Lower leg skin (tissue), 4 donors: ENCODE measurements at regions not wholly inside any gene's neighbourhood (a gene's known extent, or its start where the extent isn't known, plus 50 kb on each side); places are given as distances from the start of the nearest gene placed in this dataset.
"Not testable (repeated sequence)": the region's sequence is repeated elsewhere in the genome, so short reads cannot be mapped to it uniquely, and the experiment has no call there.

ENCODE experiments used
- DNase-seq, 2 donors: peaks; one replicate each; pipeline ENCODE4 v3.0.0-alpha.2; 2019; ENCODE audit warnings: low spot score in 2 of 2
- H3K4me3 ChIP-seq: fragments of 200-600 bp; sonication (generic); 2 replicates; pipeline ENCODE4 v1.5.1; 2017; ENCODE audit warnings: mild to moderate bottlenecking, low read depth; ENCODE audit not compliant: poor library complexity, severe bottlenecking
- POLR2A ChIP-seq, 2 donors: fragments of 450-650 bp; IDR thresholded peaks; one replicate each; pipeline ENCODE4 v1.6.1; 2016 to 2017; ENCODE audit warnings: antibody characterized with exemption in 2 of 2, mild to moderate bottlenecking in 1 of 2, moderate library complexity in 1 of 2
- WGBS, 2 donors: methylation state at CpG; one replicate each; pipeline ENCODE4 v1.1.5; 2018; 5-methylcytosine and 5-hydroxymethylcytosine counted together
- intact Hi-C: fragments of 100-400 bp; cut with DNase I; formaldehyde crosslinking; loops from one replicate; pipeline ENCODE4 v1.15.0; 2023; ENCODE audit warnings: low total_unique reads
- TF ChIP-seq, protein P1 (sequence below), 3 donors: fragments of 450-650 bp; IDR thresholded peaks; one replicate each; pipeline ENCODE4 v1.5.1; 2016; ENCODE audit warnings: antibody characterized with exemption in 3 of 3, mild to moderate bottlenecking in 3 of 3, moderate library complexity in 2 of 3

DNA sequence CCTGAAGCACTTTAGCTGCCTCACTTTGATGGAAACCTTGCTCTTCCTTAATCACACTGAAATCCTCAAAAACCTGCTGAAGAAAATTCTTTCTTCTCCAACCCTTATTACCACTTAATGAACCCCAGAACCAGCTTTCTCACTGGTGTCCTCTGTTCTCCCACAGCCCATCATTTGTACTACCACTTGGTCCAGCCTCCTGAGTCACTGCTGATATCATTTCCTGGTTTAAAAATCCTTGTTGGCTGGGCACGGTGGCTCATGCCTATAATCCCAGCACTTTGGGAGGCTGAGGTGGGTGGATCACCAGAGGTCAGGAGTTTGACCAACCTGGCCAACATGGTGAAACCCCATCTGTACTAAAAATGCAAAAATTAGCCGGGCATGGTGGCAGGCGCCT lies 418.6 kb upstream of the KCNMB2 start:
- intact Hi-C loops = no loop called here
- WGBS, 2 donors = 92 to 93% methylated on average over 3 of the region's 3 CpGs
- DNase-seq = no peak
- TF ChIP-seq, protein P1, sequence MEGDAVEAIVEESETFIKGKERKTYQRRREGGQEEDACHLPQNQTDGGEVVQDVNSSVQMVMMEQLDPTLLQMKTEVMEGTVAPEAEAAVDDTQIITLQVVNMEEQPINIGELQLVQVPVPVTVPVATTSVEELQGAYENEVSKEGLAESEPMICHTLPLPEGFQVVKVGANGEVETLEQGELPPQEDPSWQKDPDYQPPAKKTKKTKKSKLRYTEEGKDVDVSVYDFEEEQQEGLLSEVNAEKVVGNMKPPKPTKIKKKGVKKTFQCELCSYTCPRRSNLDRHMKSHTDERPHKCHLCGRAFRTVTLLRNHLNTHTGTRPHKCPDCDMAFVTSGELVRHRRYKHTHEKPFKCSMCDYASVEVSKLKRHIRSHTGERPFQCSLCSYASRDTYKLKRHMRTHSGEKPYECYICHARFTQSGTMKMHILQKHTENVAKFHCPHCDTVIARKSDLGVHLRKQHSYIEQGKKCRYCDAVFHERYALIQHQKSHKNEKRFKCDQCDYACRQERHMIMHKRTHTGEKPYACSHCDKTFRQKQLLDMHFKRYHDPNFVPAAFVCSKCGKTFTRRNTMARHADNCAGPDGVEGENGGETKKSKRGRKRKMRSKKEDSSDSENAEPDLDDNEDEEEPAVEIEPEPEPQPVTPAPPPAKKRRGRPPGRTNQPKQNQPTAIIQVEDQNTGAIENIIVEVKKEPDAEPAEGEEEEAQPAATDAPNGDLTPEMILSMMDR (IDR thresholded peaks at IDR 0.05) = no peak
- TF ChIP-seq POLR2A (IDR thresholded peaks at IDR 0.05) = no peak
- no peak overlapping the region for H3K4me3 ChIP-seq

GRCh38 chr3:178119608-178120295 lies 416.5 kb upstream of the KCNMB2 start:
- WGBS, 2 donors = 69 to 70% methylated on average over 6 of the region's 6 CpGs
- H3K4me3 ChIP-seq, DNase-seq, intact Hi-C loops: not testable (repeated sequence)

DNA sequence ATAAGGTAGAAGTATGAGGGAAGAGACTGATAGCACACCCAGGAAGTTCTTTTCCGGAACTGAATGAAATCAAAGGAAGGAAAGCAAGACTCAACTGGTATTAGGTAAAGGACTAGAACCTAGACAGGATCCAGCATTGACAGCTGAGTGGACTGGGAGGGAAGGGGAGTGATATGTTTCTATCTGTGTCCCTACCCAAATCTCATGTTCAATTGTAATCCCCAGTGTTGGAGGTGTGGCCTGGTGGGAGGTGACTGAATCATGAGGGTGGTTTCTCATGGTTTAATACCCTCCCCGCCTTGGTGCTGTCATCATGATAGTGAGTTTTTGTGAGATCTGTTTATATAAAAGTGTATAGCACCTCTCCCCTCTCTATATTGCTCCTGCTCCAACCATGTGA lies 415.9 kb upstream of the KCNMB2 start:
- intact Hi-C loops = no loop called here
- no peak overlapping the region for H3K4me3 ChIP-seq
- WGBS, 2 donors = 84 to 90% methylated on average over 2 of the region's 2 CpGs
- no peak for DNase-seq
- TF ChIP-seq POLR2A (IDR thresholded peaks at IDR 0.05) = no peak
- TF ChIP-seq, protein P1 (IDR thresholded peaks at IDR 0.05) = no peak

DNA sequence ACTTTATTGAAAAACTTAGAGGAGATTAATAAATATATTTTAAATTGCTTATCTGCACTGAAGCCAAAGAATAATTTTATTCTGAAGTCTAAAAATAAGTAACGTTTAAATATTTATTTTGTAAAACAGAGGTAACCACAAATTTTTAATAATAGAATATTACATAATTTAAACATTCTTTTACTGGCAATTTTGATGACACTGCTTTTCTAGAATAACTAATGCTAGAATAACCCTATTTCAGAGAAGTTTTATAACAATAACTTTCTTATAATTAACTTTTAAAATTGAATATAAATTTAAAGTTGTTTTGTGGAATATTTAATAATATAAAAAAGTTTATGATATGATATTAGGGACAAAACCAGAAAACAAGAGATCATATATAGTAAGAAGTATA lies 409.6 kb upstream of the KCNMB2 start:
- TF ChIP-seq POLR2A (IDR thresholded peaks at IDR 0.05) = no peak
- TF ChIP-seq, protein P1 (IDR thresholded peaks at IDR 0.05) = no peak
- WGBS, 2 donors = 74 to 84% methylated on average over 1 of the region's 1 CpG
- intact Hi-C loops = no loop called here
- H3K4me3 ChIP-seq = no peak overlapping the region
- DNase-seq = no peak

DNA sequence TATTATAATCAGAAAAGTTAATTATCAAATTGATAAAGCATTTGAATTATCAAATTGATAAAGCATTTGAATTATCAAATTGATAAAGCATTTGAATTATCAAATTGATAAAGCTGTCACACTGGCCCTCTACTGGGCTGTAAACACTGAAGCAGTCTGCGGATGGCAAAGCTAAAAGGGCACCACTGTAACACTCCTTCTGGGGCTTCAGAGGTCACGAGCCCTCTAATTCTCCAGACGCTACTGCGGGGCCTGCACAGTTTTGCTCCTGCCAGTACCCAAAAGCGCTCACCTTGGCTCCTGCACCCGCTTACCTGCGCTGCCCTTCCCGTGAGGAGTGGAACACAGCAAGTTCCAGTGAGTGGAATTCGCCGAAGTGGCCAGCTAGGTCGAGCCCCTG lies 409.0 kb upstream of the KCNMB2 start:
- no peak overlapping the region for H3K4me3 ChIP-seq
- no peak for DNase-seq
- TF ChIP-seq, protein P1 (IDR thresholded peaks at IDR 0.05) = no peak
- intact Hi-C loops = no loop called here
- 93 to 95% methylated on average over 11 of the region's 11 CpGs for WGBS, 2 donors

GRCh38 chr3:178129109-178129508 lies 407.1 kb upstream of the KCNMB2 start:
- WGBS, 2 donors = 96 to 97% methylated on average over 1 of the region's 1 CpG
- TF ChIP-seq POLR2A (IDR thresholded peaks at IDR 0.05) = no peak
- TF ChIP-seq, protein P1 (IDR thresholded peaks at IDR 0.05) = no peak
- no peak overlapping the region for H3K4me3 ChIP-seq
- intact Hi-C loops = no loop called here
- DNase-seq = no peak
